NCI-H524 (cell line): ENCODE measurements at regions not wholly inside any gene's neighbourhood (a gene's known extent, or its start where the extent isn't known, plus 50 kb on each side); places are given as distances from the start of the nearest gene placed in this dataset.
"Not testable (repeated sequence)": the region's sequence is repeated elsewhere in the genome, so short reads cannot be mapped to it uniquely, and the experiment has no call there.

Experiments
- DNase-seq, 2 experiments: peaks; one replicate each; lab custom pipeline; 2025; lab: John Stamatoyannopoulos, UW

- DNase-seq: no peak
Observed at GRCh38 chr14:53857625-53858344, 98.8 kb downstream of the BMP4 start.

DNA sequence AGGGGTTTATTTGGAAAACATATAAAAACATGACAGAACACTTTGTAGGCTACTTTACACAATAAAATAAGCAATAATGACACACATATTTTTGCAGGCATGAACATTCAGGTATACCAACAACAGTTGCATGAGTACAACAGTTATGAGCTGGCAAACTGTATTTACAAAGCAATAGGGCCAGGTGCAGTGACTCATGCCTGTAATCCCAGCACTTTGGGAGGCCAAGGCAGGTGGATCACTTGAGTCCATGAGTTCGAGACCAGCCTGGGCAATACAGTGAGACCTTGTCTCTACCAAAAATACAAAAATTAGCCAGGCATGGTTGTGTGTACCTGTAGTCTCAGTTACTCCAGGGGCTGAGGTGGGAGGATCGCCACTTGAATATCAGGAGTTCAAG, 101.1 kb downstream of the BMP4 start:
- no peak for DNase-seq

DNA sequence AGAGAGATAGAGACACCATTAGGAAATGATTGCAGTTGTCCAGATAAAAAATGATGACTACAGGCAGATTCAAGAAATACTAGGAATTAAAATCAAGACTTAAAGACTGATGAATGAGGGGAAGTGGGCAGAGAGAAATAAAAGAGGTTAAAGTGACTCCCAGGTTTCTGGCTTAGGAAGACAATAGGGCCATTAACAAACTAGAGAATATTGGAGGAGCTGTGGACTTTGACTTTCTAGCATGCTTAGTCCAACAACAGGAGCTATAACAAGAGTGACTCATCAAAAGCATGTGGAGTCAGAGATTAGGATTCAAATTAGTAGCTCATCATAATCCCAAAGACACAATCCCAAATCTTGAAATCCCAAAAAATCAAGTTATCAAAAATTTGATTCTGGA, 101.5 kb downstream of the BMP4 start:
- no peak for DNase-seq

DNA sequence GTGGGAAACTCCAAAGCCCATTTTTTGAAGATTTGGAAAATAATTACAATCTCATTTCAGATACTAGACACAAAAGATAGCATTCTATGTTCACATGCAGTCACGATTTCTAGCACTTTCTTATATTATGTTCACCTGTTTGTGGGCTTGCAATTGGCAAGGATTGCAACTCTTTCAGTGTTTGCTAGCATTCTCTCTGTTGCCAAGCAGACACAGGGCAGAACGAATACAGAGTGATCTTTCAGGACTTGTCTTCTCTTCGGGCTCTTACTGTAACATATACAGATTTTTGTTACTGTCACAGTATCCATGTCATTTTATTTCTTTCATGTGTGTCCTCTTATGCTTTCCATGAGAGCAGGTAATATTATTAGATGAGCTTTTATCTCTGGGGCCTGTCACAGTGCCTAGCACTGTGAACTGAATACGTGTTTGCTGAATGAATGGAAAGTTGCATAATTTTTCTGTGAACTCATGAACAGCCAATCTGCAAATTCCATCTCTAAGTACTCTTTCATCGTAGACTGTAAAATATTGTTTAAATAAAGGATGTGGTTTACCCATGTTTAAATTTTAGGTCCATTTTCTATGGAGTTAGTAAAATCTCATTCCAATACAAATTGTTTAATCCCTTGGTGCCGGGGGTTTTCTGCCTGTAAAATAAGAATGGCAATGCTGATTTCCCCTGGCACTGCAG, 105.1 kb downstream of the BMP4 start:
- no peak for DNase-seq

DNA sequence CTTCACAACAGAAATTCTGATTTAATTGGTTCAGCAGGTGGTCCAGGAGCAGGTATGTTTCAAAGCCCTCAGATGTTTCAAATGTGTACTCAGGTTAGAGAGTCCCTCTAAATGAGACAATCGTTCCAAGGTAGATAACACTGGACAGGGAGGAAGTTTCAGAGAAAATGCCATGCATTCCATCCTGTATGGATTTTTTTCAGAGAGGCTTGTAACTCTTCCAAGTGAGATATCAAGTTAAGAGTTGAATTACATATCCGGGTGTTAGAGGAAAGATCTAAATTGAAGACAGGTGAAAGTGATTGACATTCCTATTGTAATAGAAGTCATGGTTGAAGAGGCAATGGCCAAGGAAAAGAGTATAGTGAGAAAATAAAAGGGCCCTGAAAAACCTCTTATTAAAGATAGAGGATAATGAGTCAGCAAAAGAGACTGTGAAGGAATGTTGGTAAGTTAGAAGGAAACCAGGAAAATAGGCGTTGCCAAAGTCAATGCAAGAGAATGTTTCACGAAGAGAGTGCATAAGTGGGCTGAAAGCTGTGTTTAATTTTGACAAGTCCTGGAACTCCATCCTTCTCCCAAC, 105.8 kb downstream of the BMP4 start:
- no peak for DNase-seq

DNA sequence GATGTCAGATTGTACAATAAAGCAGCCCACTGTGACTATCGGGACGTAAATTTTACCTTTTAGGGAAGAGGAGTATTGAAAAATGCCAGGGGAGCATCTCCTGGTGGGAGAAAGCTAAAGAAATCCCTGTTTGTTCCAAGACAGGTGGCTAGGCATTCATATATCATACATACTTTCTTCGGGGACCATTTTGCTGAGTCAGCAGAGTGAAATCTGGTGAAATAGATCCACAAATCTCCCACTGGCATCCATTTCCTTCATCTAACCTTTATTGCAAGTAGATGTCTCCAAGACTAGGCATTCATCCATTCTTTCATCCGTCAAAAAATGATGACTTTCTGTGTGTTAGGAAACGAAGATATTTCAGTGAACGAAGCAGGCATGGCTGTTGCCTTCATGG, 107.1 kb downstream of the BMP4 start:
- no peak for DNase-seq

- DNase-seq: no peak
Observed at GRCh38 chr14:53848854-53849253, 107.8 kb downstream of the BMP4 start.

DNA sequence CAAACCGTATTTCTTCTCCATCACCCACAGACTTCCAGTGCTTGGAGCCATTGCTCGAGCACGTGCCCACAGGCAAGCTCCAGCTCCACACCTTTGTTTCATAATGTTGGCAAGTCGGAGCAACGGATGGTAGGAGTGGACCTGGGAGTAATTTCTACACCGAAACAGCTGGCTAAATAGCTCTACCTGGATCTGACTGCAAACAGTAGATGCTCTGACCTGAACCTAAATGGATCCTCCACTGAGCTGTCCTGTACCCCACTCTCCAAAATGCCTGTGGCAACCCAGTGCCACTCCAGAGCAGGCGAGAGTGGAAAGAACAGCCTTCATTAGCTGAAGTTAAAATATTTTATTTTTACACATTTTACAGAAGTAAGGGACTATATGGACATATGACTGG, 108.7 kb downstream of the BMP4 start:
- no peak for DNase-seq

- no peak for DNase-seq
Observed at GRCh38 chr14:53847057-53847456, 109.6 kb downstream of the BMP4 start.

DNA sequence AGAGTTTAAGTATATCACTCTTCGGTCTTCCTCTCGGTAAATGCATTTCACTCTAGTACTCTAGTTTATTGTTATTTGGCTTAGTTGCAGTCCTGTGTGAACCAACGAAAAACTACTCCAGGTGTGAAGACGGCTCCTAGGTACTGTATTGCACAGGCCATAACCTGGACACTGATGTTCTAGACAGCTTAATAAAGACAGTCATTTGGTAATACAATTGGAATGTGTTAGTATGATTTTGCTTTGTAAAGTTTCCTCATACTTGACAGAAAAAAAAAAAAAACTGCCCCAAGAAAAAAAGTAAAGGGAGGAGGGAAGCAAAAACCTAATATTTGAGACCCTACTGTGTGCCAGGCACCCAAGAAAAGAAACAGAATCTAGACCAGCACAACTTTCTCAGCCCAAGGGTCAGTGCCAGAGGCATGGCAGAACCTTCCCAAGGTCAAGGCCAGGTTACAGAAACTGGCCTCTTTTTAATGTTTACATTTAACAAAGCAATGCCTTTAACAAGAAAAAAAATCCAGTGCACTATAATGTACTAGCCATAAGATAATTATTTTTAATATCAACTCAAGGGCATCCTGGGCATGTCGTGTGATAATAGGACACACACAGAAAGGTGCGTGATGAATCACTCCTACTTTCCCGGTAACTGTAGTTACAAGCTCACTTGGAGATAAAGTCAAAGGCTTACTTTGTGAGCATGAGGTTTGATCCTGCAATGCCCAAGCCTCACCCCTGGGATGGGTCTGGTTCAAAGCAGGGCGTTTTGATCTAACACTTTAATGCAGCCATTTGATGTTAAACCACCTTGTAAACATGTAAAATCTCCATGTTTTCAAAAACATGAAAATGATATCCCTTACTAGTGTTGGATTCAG, 110.6 kb downstream of the BMP4 start:
- DNase-seq: no peak

DNA sequence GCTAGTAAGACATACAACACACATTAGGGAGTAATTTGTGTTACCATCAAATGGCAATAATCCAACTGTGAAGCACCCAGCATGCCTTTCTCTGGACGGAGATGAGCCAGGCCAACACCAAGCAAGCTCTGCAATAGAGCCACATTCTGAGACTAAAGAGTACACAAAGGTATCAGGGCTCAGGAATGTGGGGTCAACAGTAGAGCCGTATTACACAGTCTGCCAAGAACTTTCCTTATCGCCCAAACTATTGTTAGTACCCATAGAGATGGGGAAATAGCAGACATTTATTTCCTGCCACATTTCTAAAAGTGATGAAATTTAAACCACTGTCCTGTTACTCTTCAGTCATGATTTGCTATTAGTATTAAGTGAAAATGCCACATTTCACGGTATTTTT, 113.7 kb downstream of the BMP4 start:
- DNase-seq: no peak

DNA sequence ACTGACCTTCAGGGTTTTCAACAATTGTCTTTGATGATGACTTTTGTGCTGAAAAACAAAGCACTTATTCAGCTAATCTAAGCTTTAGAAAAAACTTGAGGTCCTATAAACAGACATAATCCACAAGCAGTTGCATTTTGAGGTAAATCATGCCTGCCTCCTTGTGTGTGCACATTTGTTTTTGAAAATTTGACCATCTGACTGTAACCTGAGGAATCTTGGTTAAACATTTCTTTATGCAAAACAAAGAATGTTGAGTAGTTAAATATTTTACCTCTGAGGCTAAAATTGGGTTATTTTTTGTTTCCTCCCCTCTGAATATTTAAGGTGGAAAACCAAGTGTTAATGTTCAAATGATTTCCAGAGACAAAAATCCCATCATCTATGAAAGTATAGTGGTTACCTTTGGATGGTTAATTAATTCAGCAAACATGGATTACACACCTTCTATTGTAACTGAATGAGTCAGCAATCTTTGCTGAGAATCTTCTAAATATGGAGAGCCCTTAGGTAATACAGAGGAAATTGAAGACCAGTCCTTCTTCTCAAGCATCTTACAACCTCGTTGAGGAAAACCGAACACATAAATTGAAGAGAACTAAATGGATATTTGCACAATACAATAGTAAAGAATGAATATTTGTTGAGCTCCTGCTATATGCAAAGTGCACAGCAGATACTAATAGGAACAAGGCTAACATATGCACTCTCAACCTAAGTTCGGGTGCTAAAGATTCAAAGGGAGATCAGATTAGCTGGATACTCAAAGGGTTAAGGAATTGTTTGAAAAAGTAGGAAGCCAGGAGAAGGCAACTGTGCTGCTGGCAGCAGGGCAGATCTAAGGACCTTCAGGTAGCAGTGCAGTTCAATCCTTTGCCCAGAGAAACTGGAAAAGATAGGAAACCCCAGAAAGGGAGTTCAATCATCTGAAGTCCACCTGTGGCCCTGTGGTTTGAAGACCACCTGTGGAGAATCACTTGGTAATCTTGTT, 115.2 kb downstream of the BMP4 start:
- no peak for DNase-seq

DNA sequence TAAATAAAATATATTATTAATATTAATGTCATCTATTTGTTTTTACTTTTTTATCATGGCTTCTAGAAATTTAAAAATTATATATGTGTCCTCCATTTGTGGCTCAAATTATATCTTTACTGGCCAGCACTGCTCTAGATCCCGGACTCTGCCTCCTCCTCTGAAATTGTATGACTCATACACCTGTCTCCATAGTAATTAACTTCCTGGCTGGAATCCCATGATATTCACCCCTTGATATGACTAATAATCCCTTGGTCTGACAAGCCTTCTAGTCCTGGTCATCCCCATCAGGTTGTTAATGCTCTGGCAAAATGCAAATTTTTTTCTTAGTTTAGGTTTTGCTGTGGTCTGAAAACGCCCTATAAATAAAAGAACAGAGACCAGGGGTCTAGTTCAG, 116.2 kb downstream of the BMP4 start:
- no peak for DNase-seq

GRCh38 chr14:53838374-53838773, 118.3 kb downstream of the BMP4 start:
- DNase-seq: no peak

GRCh38 chr14:53837656-53838055, 119.0 kb downstream of the BMP4 start:
- not testable (repeated sequence) for DNase-seq

DNA sequence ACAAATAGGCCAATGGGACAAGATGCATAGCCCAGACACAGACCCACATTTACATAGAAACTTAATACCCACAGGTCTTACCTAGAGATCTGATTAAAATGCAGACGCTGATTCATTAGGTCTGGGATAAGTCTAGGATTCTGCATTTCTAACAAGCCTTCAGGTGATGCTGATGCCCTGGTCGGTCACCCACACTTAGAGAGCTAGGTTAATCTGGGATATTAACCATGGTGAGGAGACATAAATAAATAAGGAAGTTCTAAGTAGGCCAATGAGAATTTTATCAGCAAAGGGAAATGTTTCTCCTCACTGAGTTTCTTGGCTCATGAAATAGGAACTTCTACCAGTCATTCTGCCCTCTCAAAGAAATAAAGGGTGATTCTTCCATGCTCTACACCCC, 120.1 kb downstream of the BMP4 start:
- DNase-seq: no peak

DNA sequence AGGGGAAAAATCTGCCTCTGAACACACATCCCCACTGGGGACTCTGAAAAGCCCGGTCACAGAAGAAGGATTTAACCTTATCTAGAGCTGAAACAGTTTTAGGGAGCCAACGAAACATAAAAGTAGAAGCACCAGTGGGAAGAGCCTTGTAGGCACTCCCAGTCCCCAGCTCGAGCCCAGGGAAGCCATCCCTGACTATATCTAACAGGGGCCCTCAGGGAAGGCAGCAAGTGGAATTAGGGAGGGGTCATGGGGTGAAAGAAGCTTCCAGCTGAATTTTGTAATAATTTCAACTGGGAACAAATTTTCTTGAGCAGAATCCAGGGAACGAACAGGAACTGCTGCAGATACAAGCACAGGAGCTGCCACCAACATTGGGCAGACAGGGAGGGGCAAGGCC, 127.8 kb downstream of the BMP4 start:
- DNase-seq: no peak

DNA sequence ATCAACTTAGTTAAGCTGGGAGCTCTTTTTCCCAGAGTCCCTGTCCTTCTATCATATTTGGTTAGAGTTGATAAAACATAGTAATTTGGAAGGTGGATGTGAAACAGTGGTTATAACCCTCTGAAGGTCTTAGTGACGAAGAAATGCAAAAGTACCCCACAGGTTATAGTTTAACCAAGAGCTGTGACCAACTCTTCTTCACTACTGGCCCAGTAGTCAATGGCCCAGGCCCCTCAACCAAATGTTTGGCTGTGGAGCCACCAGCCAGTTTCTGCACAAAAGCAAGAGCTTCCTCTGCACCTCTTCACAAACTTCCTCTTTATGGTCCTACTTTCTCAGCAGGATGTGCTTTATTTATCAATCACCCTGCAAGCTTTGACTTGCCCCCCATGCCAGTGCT, 132.6 kb downstream of the BMP4 start:
- no peak for DNase-seq

- DNase-seq: no peak
Observed at GRCh38 chr14:53814392-53814791, 142.2 kb downstream of the BMP4 start.

DNA sequence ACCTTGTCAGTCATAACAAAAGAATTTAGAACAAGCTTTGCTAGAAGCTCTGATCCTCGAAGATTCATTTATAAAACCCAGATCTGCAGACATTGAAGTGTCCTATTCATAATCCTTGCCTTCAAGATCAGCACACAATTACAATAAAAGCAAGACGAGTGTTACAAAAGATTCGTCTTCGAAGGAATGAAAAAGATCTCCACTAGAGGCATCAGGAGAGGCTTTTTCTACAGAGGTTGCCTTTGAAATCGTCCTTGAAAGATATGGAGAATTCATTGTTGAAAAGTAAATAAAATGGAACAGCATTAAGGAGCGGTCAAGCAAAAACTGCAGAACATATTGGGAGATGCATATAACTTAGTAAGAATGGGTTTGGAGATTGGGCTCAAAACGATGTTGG, 146.4 kb downstream of the BMP4 start:
- DNase-seq: no peak

GRCh38 chr14:53808042-53808441, 148.6 kb downstream of the BMP4 start:
- DNase-seq: no peak
